ENCODE measurements at regions not wholly inside any gene's neighbourhood (a gene's known extent, or its start where the extent isn't known, plus 50 kb on each side); places are given as distances from the start of the nearest gene placed in this dataset.

DNA sequence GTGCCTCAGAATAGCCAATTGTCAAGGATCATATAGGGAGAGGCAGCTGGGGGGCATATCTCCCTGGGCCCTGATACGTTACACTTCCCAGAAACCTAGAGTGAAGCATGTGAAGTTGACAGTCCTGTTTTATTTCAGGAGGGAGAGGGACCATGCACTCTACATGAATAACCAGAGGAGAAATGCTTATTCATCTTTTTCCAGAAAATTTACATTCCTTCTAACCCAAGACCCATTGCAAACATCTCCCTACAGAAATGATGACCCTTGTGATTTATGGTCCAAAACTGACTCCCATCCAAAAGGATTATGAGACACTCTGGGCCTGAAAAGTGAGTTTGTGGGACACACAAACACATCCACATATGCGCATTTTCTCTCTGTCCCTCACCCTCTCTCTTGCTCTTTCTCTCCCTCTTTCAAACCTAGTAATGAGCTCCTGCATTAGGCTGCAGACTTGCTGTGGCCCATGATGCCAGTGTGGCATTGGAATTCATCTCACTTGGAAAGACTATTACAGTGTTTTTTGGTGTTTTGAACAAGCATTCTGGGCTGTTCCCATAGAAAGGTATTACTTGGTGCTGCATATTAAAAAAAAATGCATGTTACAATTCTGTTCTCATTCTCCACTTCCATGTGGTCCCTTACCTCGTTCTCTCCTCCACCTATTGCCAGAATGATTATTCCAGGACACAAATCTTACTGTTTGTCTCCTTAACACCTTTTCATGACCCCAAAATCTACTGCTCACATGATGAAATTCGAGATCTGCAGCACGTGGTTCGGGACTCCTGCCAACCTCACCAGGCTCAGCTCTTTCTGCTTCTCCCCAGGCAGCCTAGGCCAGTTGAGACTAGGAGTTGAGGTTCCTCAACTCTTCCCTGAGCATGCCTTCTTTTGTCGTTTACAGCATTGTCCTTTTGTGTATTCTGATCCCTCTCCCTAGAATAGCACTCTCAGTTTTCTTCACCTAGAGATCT lies 451.3 kb upstream of the KLF4 start:
- ATAC-seq, result no peak

DNA sequence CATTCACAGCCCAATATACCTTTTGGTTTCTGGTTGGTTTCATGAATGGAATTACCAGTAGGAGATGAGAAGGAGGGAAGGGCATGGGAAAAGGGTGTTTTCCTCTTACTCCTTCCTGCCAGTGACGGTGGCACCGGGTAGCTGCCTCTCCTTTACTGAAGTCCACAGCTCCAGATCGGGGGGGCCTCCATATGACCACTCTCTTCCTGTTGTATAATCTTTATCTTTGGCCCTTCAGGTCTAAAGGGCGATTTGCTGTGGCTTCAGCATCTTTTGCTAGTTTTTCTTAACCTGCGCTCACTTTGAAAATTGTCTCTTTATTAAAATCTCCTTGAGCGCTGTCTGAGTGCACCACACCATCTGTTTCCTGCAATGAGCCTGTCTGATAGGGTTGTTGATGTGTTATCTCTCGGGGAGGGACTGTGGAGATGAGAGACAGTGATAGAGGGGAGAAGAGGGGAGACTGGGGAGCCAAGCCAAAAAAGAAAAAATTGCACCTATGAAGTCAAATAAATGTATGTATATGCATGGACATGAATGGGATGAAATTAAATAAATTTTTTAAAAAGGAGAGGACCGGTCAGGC lies 449.3 kb upstream of the KLF4 start:
- ATAC-seq, result no peak

DNA sequence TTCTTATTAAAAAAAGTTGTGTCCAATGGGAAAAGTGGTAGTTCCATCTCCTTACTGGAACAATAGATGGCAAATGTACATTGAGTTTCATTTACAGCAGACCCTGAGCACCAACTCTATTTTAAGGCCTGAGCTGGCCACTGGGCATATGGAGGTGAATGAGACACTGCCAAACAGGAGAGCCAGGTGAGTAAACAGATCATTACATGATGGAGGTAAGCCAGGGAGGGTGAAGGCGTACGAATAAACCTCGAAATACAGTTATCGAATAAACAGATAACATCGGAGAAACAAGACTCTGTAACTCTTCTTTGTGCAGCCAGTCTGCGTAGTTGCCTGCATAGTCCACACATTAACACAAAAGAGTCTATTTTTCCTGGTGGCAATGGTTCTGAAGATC lies 446.4 kb upstream of the KLF4 start:
- ATAC-seq, result no peak

DNA sequence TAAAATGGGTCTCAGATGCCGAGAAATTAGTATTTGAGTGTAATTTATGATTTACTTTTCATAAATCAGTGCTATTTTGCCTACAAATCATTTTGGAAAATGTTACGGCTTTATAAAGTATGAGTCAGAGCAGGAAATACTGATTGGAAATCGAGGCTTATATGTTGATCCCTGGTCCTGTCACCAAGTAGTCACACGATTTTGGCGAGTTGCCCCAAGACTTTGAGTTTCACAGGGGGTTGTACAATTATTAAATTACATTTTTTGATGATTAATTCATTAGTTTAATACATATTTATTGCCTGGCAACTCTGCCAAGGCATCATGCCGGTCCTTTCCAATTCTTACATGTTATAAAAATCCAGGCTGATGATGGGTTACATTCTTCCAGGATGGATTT lies 443.9 kb upstream of the KLF4 start:
- ATAC-seq, result no peak

DNA sequence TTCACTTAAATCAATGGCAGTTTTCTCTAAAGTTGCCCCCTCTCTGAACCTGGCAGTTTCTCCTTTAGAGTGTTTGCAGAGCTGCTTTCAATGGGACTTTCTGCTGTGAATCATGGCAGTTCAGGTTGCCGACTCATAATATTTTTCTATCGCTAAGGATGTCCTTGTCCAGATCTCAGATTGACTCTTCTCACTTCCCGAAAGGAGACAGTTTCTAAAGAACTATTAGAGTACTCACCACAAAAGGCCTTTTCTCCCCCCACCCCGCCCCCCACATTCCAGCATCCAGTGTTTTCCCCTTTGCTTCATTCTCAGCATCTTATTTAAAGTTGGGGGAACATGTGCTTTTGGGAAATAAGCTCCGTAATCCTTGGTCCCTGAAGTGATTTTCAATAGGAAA lies 443.5 kb upstream of the KLF4 start:
- ATAC-seq, result no peak

DNA sequence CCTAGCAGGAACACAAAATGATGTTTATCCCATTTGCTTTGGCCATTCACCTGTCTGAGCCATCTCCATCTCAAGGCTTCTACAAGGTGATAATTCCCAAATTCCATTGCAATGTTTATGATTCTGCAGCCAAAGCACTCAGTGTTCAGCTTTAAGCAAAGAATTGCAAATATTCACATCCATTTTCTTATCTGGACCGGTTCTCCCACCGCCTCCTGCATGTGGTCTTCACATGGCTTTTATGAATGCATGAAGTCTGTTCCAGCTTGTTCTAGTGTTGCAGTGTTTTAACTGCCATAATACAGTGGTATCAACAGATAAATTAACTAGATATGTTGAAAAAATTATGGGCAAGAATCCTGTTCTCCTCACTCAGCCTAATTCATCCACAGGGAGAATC lies 443.0 kb upstream of the KLF4 start:
- ATAC-seq, result no peak

DNA sequence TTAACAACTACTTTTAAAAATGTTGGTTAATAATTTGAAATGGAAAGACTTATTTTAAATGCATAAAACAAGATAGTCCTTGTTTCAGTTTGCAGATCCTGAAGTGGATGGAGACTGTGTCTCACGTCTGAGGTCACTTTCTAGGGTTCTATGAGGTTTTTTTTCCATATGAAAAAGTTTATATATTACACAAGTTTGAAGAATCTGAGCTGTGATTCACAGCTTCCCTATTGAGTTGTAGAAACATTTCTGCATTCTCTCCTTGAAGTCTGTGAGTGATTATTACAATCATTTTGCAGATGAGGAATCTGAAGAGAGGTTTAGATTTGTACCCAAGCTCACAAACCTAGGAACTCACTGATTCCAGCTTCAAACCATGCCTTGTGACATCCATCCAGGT lies 442.5 kb upstream of the KLF4 start:
- no peak for ATAC-seq

DNA sequence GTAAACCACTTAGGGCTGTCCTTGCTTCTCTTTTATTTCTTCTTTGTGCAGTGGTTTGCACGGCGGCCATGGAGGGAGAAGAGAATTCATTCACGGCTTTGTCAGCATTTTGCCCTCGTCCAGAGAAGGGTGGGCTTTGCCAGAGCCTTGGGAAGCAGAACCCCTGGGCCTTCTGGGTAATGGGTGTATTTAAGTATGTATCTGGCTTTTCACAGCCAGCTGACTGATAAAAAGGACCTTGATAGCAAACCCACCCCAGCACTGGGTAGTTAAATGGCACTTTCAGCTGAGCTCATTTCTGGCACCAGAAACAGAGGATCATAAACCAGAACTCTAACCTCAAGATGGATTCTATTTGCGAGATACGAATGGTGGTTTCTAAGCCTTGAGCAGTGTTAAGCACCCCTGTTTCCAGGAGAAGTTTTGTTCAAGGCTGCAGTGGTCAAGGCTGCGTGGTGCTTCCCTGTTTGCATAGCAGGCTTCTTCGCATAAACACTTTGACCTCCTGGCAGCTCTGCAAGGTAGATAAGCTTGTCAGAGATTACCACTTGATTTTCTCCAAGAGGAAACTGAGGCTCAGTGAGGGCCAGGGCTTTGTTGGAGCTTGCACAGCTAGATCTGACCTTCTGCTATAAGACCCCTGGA lies 441.6 kb upstream of the KLF4 start:
- ATAC-seq, result no peak

DNA sequence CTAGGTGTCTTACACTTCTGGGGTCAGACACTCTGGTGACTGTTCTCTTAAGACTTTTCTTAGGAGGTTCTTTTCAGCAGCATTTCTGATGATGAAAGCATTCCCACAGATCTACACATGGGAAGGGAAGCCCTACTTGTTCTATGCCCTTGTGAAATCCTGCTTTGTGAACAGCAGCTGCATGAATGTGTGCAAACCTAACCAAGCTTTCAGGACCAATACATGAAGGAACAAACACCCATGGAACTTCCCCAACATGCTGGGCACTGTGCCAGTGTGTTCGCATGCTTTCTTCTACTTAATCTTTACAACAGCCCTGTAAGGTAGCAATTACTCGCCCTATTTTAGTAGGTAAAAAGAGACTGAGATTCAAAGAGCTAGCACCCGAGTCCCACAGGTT lies 439.9 kb upstream of the KLF4 start:
- peak; percentile 67 for ATAC-seq

DNA sequence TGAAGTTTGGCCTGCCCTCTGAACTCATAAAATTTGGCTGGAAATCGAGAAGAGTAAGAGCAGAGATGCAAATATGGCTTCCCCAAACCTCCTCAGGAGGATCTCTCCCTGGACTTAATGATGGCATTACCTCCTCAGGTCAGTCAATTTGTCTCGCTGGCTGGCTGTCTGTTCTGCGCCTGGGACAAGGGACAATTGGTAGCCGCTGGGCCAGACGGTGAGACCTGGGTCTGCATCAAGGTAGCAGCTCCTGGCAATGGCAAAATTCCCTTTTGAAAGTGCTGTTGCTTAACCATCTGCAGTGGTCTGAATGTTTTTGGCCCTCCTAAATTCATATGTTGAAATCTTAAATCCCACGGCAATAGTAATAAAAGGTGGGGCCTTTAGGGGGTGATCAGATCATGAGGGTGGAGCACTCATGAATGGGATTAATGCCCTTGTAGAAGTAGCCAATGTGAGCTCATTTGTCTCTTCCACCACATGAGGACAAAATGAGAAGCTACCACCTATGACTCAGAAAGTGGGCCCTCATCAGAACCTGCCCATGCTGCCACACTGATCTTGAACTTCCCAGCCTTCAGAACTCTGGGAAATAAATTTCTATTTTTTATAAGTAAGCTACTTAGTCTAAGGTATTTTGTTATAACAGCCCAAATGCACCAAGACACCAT lies 439.3 kb upstream of the KLF4 start:
- ATAC-seq, result no peak

DNA sequence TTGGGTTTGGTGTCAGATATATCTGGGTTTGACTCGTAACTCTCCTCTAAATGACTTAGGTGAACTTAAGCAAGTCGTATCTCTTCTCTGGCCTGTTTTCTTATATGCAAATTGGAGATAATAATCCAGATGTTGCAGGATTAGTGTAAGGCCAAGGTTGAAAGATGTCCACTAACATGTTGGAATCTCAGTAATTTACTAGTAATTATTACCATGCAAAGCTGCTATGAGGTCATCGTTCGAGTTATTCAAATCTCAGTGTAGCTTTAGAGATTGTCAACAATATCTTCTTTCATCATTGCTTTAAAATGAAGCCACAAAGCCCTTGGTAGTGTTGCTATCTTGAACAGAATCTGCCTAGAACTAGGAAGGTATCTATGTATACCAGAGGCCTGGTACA lies 437.7 kb upstream of the KLF4 start:
- ATAC-seq, result no peak

DNA sequence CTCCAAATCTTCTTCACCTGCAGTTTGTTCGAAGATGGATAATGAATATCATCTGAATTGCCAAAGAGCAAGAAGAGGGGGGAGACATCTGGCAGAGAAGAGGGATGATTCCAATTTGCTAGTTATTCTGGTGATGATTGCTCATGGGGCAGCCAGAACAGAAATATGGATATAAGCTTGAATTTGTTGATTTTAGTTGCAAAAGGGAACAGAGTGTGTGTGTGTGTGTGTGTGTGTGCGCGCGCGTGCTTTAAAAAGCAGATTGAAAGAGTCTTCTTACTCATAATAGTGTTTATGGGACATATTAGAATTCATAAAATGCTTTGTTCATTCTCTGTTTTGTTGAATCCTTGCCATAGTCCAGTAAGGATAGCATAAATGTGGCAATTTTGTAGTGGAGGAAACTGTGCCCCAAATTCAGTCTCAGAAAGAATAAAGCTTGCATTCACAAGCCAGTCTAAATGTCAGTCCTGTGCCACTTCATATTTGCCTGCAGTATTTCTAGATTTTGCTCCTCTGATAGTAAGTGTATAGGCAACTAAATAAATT lies 436.3 kb upstream of the KLF4 start:
- no peak for ATAC-seq

DNA sequence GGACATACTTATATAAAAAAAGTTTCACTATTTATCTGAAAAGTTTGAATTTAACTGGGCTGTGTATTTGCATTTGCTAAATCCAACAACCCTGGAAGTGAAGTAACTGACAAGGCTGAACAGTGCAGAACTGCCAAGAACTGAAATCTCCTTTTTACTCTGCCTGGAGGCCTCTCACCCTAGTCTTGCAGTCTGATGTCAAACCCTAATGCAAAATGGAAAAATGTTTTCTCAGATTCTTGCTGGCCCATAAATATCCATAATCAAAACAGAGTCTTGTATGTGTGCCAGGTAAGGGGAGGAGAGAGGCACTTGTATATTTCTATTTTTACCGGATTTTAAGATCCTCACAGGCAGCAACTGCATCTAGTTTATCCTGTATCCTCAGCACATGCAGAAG lies 432.7 kb upstream of the KLF4 start:
- no peak for ATAC-seq

DNA sequence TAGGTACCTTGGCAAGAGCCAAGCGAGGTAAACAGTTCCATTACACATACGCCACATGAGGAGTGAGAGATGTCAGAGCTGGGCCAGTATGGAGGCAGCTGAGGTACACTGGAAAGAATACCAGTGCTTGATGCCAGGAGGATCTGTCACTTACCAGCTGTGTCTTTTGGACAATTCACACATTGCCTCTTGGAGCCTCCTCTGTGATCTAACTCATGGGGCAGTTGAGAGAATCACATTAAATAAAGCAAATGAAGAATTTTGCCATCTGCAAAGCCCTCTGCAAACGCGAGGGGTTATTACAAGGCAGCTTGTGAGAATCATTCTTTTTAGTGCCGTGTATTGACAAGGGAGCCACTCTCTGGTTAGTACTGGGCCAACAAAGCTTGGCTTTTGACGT lies 429.7 kb upstream of the KLF4 start:
- no peak for ATAC-seq

DNA sequence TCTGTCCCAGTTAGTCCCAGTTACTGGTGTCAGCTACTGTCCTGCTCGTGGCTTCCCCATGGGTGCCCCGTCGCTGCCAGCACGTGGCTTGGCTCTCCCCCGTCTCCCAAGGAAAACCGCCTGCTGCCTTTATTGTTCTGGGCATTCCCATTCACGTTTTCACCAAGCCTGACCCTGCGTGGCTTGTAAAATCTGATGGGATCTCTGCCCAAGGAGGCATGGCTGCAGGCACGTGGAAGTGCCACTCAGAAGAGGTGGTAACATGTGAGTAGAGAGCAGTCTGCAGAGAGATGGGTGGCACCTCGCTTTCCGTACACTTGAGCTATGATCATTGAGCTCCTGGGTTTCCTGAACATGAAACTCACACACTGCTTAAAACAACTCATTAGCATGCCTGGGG lies 429.2 kb upstream of the KLF4 start:
- no peak for ATAC-seq

DNA sequence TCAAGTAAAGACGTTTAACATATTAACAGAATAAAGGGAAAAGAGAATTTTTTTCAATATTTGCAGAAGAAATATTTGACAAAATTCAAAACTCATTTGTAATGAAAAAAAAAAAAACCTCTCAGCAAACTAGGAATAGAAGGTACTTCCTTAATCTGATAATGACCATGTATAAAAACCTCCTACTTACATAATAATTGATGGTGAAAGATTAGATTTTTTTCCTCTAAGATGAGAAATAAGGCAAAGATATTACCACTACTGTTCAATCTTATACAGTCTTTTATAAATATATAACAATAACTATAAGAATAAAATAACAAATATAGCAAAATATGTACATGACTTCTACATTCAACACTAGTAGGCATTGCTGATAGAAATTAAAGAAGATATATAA lies 424.6 kb upstream of the KLF4 start:
- no peak for ATAC-seq

DNA sequence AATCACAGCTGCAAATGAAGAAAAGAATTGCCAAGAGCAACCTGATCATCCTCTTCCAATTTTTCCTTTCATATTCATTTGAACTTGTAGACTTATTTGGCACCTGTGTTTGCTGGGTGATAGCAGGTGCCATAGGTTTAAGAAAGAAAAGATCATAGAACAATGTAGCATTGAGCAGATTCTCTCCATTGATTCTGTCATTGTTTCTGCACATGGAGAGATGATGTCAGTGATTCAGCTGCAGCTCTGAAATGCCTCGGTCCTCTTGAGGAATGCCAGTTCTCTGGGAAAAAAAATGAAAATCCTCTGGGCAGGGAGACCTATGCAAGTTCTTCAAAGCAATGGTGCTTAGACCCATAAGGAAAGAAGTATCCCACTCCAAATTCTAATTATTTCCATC lies 418.1 kb upstream of the KLF4 start:
- no peak for ATAC-seq

DNA sequence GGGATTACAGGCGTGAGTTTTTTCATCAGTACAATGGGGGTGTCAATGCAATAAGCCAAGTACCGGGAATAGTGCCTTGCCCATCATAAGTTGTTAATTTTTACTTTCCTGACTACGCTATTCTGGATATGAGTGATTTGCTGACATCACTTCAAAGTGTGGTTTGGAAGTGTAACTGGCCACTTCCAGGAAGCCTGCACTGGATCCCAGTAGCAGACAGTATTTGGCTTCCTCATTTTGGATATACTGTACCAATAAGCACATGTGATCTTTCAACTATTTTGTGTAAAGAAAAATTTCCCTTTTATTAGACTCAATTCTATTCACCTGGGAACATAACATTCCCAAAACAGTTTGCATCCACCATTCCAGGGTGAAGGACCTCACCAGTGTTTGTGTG lies 417.7 kb upstream of the KLF4 start:
- ATAC-seq, result no peak

DNA sequence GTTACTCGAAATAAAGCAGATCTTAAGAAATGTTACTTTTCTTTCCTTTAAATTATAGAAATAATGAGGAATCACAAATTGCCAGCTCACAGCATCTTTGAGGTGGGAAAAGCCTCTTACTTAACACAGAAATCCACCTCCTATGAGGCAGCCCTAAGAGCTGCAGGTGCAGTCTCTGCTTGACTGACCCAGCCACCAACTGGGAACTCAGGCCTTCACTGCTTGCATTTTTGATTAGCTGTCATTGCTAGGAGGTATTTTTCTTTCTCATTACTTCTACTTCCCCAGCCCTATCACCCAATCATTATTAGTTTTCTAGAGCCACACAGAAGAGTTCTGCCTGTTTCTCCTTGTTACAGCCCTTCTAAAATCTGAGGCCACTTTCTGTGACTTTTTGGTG lies 416.5 kb upstream of the KLF4 start:
- ATAC-seq, result no peak

DNA sequence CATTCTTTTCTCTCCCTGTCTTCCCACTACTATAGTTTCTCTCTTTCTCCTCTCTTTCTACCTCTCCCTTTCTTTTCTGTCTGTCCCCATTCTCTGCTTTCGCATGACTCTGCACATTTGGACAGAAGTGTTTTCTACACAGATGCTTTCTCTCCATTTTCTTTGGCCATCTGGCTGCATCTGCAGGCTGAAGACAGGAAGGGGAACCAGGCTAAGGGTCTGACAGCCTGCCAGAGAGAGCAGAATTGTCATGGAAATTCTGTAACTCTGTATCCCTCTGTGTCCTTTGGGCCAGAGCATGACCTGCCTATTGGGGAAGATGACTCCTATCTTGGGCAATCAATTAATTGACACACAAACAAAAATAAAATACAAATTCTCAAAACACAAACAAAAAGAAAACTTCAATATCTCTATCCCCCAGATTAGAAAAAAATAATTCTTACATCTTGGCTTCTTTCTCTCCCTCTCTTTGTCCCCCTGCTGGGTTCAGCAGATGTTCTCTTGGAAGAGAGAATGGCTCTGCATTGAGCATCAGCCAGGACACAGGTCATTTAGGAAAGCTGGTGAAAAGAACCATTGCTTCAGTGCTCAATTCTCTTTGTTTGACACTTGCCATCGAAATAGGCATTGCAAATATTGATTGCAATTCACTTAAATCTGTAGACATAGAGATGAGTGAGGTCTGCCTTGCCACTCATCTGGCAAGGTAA lies 415.9 kb upstream of the KLF4 start:
- no peak for ATAC-seq

DNA sequence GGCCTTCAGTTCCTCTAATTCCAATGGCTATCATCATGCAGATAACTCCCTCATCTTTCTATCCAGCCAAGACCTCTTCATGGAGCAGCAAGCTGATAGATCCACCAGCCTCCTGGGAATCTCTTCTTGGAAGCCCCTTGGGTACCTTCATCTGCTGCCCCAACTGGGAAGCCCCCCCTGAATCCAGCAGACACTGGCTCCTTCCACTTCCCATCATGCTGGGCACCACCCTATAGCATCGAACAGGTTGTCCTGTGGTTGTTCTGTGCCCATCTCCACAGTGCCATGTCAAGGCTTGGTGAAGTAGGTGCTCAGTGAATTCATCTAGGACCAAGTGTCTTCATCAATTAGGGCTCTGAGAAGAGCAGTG lies 410.4 kb upstream of the KLF4 start:
- no peak for ATAC-seq

DNA sequence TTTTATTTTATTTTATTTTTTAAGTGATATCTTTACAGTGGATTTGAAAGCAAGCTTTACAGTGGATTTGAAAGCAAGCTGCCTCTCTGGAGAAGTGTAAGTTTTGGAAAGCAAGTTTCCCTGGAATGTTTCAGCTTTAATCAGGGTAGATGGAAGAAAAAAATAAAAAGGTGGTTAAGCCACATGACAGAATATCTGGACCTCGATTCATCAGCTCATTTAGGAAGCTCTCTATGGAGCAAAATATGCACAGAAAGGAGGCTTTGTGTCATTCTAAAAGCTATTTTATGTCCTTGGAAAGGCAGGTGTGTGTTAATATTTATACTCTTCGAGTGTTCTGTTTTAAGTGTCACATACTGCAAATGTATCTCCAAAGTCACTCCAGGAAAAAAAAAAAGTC lies 409.2 kb upstream of the KLF4 start:
- no peak for ATAC-seq

DNA sequence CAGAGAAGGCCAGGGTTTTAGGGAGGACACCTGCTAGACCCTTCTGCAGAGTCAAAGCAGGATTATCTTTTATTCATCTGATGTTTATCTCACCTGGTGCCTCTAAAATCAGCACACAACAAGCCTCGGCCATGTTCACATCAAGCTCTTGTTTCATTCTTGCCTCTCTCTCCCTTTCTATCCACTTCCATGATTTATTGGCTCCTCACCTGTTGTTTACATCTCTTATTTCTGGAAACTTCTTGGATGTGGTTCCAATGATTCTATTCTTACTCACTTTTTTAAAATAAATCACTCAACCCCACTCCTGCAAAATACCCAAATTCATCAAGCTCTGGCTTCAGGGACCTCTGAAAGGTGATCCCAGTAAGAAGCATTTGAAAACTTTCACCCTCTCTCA lies 407.0 kb upstream of the KLF4 start:
- ATAC-seq, result no peak
